HL-60/S4 (cell line): ENCODE measurements at regions not wholly inside any gene's neighbourhood (a gene's known extent, or its start where the extent isn't known, plus 50 kb on each side); places are given as distances from the start of the nearest gene placed in this dataset.

Experiments used
- in situ Hi-C: fragments of 300-500 bp; cut with MboI; formaldehyde crosslinking; loops from 2 replicates; pipeline ENCODE4 v1.14.3; 2022; ENCODE audit warnings: low sequenced_read_pairs

- in situ Hi-C loops, result no loop called here
Measured at GRCh38 chr16:48850097-48850770, 240.3 kb upstream of the N4BP1 start.

- in situ Hi-C loops, result no loop called here
Measured at GRCh38 chr16:48846277-48846676, 236.3 kb upstream of the N4BP1 start.

DNA sequence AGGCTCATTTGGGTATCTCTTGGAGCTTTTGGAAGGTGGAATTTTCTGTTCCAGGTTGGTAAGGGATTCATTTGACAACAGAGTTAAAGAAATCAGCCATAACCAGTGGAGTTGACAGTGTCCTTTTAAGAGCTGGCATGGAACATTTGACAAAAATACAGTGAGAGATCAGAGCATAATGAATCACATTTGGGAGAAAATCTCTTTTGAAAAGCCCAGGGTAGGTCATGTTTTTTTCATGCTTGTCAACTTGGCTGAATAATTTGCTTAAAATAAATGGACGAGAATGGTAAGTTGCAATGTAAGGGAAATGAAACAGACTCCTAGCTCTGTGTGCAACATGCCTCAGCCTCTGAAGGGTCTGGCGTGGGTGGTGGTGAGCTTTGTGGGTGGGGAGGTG lies 235.3 kb upstream of the N4BP1 start:
- in situ Hi-C loops, result no loop called here

DNA sequence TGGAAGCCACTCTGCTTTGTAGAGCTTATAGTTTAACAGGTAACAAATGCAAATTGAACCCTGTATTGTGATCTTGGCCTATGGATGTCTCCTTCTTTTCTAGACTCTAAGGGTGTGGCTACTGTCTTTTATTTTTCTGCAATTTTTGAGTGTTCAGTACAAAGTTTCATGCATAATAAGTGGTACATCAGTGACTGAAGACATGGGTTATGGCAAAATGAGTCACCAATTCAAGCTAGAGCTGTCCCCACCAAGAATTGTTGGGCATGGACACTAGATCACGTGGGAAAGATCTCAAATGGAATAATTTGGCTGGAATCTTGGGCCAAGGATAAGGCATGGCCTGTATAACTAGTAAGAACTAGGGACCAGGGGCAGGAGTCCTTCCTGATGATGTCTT lies 228.4 kb upstream of the N4BP1 start:
- in situ Hi-C loops, result no loop called here

DNA sequence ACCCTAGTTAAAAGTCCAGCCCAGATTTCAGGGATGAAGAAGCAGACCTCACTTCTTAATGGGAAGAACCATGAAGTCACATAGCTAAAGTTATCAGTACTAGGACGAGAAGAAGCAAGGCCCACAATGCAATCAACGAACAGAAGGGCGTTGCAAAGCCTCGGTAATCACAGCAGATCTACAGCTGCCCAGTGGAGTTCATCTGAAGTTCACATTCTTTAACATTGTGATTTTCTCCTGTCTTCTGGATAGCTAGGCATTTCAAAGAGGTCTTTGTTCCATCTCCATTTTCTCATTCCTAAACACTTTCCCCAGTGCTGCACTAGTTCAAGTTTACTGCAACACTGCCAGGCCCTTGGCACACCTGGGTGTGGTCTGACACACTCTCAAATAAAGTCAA lies 226.7 kb upstream of the N4BP1 start:
- in situ Hi-C loops, result no loop called here

DNA sequence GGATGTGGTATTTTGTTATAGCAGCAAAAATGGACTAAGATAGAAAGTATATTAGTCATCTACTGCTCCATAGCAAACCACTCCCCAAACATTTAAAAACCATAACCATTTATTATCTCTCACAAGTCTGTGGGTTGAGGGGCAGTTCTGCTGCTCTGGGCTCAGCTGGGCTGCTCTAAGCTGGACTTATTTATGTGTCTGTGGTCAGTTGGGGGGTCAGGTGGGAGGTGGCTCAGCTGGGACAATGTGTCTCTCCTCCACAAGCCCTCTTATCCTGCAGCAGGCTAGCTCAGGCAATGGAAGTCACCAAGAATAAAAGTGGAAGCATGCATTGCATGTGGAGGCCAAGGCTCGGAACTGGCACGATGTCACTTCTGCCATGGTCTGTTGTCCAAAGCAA lies 226.1 kb upstream of the N4BP1 start:
- in situ Hi-C loops, result no loop called here

DNA sequence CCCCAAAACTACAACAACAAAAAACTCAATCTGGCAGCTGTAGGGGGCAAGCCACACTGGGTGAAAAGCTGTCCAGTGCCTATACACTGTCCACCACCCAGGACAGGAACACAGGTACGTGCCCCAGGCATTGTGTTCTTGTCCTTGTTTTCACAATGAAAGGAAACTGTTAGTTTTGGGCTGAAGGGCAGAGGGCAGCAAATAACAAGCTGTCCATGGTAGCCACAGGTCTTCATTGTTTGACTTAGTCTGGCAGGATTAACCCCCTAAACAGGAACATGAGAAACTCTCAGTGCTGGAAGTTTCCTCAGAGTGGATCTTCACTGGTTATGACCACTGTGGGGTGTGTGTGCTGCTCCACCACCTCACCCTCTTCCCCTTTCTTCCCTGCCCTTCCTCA lies 224.6 kb upstream of the N4BP1 start:
- in situ Hi-C loops, result no loop called here

GRCh38 chr16:48833461-48833860 lies 223.5 kb upstream of the N4BP1 start:
- in situ Hi-C loops, result no loop called here

GRCh38 chr16:48831076-48831722 lies 221.2 kb upstream of the N4BP1 start:
- in situ Hi-C loops, result no loop called here

DNA sequence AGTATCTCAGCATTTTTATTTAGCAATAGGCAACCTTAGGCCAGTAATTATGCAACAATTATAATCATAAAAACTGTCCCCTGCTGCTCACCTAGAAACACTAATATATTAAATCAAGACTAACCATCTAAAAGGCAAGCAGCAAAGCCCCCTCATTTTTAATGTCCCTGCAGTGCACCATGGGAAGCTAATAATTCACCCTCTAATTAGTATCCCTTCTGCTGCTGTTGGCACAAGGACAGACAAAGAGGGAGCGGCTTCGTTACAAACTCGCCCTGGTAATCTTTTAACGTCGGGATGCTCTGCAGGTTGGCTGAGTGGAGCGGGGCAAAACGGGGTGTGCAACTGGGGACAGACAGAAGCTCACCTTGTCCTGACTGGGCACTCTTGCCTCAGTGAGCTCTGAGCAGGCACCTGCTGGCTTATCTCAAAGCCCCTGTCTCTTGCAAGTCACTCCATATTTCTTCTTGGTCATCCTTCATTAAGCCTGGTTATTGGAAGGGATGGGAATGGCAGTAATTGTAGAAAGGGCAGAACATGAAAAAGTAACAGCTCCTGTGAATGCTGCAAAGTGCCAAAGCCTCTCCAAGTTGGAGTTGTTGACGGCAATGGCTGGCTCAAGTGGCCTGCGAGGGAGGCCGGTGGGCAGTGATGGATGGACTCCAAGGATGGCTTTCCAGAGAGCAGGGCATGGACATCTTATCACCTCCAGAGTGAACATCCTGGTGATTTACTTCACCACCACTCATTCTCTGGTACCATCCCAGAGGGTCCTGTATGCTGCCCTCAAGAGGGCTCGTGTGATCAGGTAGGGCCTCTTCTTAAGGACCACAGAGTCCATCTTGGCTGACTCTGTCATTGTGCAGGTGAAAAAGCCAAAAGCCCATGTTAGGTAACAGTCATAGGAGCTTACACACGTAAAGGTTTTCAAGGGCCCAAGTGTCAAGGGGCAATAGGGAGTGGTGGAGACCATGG lies 219.6 kb upstream of the N4BP1 start:
- in situ Hi-C loops, result no loop called here

DNA sequence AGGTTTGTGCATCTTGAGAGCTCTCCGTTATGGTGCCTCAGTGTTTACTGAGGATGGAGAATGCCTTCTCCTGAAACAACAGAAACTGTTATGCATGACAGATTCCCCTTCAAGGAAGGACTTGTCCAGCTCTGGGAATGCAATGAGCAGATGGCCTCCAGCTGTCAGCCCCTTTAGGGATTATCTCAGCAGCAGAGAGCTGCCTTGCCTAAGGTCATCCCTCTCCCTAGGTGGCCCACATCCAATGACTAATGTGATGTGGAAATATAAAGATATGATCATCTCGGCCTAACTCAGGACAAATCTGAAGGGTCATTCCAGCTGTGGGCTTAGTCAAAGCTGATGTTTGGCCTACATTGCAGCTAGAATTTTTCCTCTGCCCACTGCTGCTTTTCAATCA lies 214.3 kb upstream of the N4BP1 start:
- in situ Hi-C loops, result no loop called here

GRCh38 chr16:48822431-48822830 lies 212.5 kb upstream of the N4BP1 start:
- in situ Hi-C loops, result no loop called here

DNA sequence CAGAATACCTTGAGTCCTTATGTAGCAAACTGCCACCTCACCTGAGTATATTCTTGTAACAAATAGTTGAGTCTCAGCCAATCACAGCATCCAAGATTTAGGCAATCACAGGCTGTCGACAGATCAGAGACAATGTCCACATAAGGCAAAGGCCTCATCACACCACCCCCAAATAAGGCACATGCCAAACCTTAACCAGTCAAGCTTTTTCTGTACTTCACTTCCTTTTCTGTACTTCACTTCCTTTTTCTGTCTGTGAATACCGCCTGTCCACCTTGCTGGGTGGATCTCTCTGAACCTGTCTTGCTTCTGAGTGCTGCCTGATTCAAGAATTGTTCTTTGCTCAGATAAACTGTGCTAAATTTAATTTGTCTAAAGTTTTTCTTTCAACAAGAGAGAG lies 210.4 kb upstream of the N4BP1 start:
- in situ Hi-C loops, result no loop called here

DNA sequence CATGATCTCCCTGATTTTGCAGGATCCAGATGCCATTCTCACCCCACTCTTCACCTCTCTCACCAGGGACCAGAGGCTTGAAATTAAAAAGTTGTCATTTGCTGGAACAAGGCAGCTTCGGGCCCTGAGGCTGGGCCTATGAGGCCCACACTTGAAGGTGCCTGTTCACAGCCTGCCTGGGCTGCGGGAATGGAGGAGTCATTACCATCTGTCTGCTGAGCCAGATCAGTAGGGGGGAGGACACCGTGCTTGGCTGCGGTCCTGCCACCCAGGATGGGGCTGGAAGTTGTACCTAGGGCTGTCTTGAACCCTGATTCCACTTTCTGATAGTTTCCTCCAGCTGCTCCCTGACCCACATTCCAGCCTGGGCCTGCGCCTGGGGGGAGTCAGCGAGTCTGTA lies 208.3 kb upstream of the N4BP1 start:
- in situ Hi-C loops, result no loop called here

GRCh38 chr16:48817032-48817431 lies 207.1 kb upstream of the N4BP1 start:
- in situ Hi-C loops, result no loop called here

DNA sequence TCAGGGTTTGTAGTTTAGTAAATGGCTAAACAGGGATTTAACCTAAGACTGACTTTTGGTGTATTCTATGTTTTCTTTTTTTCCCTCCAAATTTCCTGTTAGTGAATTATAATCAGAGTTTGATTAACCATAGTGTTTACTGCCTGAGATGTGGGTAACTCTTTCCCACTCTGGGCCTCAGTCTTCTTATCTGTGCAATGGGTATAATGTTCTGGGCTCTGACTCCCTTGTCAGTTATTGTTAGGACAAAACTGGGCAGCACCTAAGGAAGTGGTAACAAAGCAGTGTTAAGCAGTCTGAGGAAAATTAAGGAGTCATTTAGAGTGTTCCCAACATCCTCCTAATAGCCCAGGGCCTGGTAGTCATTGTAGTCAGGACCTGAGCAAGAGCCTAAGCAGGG lies 206.4 kb upstream of the N4BP1 start:
- in situ Hi-C loops, result no loop called here

GRCh38 chr16:48814994-48815393 lies 205.0 kb upstream of the N4BP1 start:
- in situ Hi-C loops, result no loop called here

- in situ Hi-C loops, result no loop called here
Measured at GRCh38 chr16:48813485-48813884, 203.5 kb upstream of the N4BP1 start.

DNA sequence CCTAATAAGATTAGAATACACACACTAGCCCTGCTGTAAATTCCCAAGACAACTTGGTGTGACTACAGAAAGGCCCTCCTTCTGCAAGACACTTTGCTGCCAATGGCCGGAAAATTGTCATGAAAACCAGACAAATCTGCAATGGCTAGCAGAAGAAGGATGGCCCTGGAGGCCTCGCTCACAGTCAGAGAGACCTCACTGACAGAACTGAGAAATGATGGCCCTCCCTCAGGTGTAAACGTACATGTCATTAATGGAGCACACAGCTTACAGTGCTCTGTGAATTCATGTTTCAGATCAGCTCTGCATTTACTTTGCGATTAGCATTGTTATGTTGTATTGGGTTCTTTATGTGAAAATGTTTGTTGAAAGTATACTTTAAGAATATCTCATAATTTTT lies 202.9 kb upstream of the N4BP1 start:
- in situ Hi-C loops, result no loop called here

- in situ Hi-C loops, result no loop called here
Measured at GRCh38 chr16:48811478-48811877, 201.5 kb upstream of the N4BP1 start.

GRCh38 chr16:48810803-48811453 lies 200.9 kb upstream of the N4BP1 start:
- in situ Hi-C loops, result no loop called here
